Stimulated activated CD8-positive, alpha-beta memory T cell treated with anti-CD3 and anti-CD28 coated beads, Interleukin-7, amount 100 ng/mL, for 1 hour (primary cell): ENCODE measurements at regions not wholly inside any gene's neighbourhood (a gene's known extent, or its start where the extent isn't known, plus 50 kb on each side); places are given as distances from the start of the nearest gene placed in this dataset.

Experiments used
- DNase-seq, 2 donors: peaks; one replicate each; pipeline ENCODE4 v3.0.0-alpha.2; 2020; ENCODE audit warnings: low read depth in 2 of 2

DNA sequence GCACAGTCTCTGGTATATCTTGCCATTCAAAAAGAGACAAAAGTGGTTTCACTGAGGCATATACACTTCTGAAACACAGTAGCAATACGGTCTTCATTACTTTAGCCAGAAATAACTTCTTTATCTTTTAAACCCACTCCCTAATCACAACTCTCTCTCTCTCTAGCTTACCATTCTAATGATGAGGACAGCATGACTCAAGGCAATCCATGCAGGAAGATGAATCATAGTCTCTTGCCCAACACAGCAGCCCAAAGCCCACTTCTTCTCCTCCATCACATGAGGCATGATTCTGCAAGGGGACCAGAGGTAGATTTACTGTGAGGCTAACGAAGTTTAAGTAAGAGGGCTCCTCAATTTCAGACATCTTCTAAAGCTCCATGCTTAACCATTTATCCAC lies 285.0 kb upstream of the NR5A2 start:
- no peak for DNase-seq

DNA sequence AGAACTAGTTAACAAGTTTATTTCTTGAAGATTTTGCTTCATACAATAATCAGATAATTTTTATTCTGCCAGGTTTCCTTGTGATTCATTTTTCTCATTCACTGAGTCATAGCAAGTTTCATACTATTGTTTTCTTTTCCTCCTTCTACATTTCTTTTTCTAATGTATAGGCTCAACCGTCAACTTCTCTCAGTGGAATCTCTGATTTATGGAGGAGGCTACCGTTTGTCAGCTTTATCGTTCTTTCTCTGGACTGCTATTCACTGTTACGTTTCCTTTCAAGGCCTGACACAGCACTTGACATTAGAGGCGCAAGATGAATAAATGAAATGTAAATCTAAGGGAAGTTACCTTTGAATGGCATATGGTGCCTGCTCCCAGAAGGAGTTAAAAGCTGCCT lies 284.3 kb upstream of the NR5A2 start:
- no peak for DNase-seq

DNA sequence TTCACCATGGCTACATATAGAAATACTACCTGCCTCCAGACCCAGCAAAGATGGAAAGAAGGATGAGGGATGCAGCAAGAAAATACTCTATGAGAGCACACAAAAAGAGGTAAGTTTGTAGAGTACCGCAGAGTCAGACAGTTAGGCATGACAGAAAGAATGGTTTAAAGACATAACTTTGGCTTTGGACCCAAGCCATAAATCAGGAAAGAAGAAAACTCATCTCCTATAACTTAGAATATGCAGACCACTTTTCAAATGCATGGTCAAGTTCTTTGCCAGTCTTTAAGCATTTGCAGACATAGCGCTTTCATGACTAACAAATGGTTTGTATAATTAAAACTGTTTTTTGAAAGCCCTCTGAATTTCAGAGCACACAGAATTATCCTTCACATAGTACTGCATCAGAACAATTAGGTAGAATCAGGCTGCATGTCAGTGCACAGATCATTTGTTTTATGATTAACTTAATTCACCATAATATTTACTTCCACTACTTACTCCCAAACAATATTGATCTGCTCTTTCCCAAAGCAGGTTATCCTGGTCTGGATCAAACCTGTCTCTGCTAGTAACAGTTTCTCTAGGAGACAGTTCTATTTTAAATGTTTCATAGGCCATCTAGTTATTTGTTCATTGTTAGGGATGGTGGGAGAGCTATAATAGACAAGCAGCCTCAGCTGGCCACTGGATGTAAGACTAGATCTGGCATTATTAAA lies 280.7 kb upstream of the NR5A2 start:
- DNase-seq: no peak

DNA sequence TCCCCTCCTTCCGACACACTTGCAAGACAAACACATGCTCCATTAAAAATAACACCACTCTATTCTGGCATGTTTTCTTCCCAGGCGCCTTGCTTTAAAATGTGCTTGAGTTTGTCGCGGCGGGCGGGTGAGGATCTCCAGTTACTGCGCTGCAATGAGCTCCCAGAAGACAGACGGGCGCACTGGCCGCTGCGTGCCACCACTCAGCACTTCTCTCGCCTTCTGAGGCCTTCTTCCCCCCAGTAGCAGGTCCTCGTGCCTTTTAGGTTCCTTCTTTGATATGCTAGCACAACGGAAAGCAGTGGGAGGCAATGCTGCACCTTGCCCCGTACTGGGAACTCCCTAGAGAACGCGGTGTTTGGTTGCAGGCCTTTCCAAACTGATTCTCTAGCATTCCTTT lies 279.5 kb upstream of the NR5A2 start:
- DNase-seq: no peak

DNA sequence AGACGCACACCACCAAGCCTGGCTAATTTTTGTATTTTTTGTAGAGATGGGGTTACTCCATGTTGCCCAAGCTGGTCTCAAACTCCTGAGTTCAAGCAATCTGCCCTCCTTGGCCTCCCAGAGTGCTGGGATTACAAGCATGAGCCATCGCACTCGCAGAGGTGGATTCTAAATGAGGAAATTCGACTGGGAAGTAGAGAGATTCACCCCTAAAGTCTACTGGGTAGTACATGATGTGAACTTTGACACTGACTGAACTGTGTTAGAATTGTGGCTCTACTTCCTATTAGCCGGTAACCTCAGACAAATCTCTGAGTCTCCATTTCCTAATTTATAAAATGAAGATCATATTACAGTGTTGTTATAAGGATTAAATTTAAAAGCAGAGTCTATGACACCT lies 276.0 kb upstream of the NR5A2 start:
- DNase-seq: no peak

DNA sequence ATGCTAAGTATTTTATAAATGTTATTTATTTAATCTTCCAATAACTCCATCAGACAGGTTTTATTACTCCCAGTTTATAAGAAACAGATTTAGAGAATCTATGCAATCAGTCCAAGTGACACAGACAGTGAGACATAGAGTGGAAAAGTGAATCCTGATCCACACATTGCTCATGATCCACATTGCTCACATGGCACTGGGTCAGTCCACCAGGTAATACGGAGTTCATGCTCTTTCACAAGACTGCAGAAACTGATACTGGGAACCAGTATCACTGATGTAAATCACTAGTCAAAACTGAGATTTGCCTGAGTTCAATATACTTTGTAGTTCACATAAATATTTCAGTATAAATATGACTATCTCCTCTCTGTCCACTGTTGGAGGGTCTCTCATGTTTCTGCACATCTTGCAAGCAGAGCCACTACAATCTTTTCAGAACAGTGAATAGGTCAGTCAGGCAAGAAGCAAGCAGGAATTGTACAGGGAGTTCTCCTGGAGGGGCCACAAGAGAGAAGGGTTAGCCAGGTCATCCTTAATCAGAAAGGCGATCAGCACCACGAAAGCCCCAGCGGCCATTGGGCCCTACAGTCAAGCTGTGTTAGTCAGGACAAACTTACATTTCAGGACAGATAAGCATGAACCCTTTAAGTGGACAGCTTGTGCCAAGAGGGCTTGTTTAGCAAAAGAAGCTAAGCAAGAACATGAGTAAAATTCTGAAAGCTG lies 275.4 kb upstream of the NR5A2 start:
- no peak for DNase-seq

DNA sequence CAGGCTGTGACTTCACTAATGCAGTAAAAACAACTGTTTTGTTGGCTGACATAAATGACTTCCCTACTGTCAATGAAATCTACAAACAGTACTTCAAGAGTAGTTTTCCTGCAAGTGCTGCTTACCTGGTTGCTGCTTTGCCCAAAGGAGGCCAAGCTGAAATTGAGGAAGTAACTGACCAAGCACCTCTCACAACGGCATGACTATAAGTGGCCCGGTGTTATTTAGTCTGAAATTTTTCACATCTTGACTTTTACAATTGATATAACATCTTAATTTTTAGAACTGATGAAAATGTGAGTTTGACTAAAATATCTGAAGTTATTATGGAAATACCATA lies 274.9 kb upstream of the NR5A2 start:
- DNase-seq: no peak

DNA sequence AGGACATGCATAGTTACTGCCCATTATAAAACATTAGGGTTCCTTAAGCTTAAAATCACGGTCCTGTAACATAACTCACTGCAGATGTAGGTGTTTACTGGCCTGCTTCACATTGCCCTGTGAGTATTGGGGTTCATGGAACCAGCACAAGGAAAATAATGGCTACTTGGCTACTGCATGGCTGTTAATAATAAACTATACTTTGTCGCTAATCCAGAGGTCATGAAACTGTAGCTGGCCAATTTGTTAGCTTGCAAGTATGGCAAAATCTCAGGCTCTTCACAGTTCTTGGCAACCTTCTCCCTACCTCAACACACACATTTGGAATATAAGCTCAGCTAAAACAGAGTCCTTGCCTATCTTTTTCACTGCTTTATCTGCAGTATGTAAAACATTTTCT lies 274.0 kb upstream of the NR5A2 start:
- no peak for DNase-seq

DNA sequence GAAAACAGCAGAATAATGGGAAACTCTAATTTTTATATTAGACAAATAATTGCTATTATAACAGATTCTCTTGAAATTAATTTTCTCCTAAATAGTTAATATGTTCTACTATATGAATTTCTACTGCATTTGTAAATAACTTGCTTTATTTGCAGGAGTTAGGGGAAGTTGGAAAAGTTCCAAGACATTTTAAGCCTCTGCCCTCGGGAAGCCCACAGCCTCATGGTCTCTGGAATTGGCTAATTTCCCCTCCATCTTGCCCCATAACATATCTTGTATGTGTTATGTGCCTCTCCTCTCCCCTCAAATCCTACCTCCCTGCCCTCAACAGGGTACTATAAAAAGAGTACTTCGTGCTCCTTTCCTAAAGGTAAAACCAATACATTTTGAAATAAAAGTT lies 271.4 kb upstream of the NR5A2 start:
- no peak for DNase-seq

DNA sequence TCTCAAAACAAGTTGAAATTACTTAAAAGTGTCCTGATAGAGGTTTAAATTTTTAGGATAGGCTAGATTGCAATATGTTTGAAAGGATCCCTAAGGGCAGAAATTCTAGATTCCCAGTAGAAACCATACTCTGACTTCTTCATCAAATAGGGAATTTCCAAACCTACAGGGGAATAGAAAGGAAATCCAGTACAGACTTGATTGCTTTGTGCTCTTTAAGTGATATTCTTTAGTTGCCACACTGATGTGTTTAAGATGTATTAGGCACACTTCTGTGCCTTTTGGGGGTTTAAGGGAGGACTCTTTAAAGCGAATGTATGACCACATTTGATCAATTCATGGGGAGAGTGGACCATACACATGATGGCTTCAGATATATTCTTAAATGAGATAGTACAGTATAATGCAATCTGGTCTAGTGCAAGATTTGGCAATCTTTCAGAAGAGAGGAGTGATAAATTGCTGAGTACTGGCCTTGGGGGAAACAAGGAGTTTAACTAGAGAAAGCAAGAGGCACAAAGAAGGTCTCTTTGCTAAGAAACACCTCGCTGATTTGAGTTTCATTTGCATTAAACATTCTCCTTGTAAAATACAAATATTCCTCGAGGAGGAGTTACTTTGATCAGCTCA lies 268.8 kb upstream of the NR5A2 start:
- no peak for DNase-seq

DNA sequence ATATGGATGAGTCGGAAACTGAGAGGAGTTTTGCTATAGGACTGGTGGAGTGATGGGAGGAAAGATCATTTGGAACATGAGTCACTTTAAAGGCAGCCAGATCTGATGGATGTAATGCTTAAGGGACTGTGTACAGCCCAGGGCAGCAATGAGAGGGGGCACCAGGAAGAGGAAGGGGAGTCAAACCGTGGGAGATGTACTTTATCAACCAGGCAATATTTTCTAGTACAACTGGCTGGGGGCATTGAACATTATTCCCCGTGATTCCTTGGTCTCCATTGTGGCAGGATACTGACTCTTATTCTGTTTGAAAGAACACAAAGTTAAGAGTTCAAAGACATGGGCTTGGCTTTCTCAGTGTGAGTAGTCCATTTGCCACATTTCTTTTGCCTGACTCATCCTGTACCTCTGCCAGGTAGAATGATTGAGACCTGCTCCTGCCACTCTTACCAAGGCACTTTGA lies 268.2 kb upstream of the NR5A2 start:
- DNase-seq: no peak

DNA sequence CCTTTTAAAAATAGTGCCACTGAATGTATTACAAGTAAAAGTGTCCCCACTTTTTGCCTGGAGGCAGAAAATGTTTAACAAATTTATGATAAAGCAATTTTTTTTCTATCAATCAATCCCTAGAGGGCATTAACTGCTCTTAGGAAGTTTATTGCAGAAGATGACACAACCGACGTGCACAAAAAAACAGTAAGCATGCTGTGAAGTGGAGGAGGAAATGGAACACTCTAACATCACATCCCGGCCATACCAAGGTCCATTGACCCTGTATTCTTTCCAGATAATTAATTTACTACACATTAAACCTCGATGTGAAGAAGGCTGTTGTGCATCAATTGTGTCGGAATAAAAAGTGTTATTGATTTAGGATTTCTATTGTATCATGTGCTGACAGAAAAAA lies 264.9 kb upstream of the NR5A2 start:
- DNase-seq: no peak

DNA sequence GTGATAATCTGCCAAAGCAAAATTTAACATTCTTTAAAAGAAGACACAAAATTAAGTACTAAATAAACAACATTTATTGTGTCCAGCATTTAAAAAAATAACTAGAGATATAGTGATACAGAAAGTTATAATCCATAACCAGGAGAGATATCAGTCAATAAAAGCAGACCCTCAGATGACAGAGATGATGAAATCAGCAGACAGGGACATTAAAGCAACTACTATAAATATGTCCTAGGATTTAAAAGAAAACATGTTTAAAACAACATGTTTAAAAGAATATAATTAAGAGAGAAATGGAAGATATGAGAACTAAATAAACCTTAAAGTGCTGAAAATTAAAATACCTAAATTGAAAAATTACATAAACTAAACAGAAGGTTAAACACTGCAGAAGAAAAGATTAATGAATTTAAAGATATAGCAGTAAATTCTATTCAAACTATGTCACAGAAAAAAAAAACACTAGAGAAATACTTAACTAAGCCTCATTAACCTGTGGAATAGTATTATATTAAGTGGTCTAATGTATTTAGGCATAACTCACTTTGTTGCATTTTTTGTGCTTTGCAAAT lies 261.2 kb upstream of the NR5A2 start:
- no peak for DNase-seq

DNA sequence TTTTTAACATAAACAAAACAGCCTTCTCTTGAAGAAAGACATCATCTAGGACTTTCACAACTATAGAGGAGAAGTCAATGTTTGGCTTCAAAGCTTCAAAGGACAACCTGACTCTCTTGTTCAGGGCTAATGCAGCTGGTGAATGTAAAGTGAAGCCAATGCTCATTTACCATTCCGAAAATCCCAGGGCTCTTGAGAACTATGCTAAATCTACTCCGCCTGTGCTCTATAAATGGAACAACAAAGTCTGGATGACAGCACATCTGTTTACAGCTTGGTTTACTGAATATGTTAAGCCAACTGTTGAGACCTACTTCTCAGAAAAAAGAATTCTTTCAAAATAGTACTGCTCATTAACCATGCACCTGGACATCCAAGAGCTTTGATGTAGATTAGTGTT lies 259.8 kb upstream of the NR5A2 start:
- no peak for DNase-seq

DNA sequence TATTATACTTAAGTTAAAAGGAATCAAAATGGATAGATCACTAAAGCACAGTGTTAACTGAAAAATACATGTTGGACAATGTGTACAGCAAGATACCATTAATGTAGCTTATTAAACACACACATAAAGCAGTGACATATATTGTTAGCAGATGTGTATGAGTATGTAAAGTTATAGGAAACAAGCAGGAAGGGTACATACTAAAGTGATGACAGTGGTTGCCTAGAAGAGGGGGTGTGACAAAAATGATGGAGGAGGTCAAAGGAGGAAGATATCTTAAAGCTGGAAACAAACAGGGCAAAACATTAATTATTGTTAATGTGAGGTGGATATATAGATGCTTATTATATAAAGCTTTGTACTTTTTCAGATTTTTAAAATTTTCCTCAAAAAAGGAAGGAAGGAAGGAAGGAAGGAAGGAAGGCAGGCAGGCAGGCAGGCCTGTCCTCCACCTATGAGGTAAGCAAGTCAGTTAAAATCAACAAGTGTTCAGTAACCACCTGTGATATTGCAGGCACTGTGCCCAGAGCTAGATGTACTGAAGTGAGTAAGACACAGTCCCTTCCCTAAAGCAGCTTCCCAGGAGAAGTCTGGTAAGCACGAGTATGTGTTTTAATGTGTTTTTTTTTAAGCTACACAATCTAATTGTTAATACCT lies 252.9 kb upstream of the NR5A2 start:
- DNase-seq: no peak

DNA sequence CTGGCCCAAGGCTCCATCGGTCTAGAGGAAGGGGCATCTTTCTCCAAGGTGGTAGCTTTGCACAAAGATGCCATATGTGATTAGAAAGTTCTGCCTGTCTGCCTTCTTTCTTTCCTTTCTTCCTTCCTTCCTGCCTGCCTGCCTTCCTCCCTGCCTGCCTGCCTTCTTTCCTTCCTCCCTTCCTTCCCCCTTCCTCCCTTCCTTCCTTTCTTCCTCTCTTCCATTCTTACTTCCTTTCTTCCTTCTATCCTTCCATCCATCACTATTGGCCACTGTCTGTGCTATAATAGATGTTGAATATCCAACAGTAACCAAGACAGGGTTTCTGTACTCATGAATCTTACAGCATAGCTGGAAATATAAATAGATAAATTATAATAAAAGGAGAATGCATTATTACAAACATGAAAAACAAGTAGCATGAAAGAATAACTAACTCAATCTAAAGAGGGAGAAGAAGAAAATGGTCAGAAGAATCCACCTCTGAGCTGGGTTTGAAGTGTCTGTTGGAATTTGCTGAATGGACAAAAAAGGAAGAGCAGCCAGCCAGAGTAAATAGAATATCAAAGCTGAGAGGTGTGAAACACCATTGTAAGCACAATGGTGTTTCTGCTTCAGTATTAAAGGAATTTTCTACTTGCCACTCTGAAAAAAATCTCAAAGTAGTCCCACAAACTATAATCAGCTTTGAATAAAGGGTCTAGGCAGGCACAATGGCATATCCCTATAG lies 250.6 kb upstream of the NR5A2 start:
- DNase-seq: no peak

DNA sequence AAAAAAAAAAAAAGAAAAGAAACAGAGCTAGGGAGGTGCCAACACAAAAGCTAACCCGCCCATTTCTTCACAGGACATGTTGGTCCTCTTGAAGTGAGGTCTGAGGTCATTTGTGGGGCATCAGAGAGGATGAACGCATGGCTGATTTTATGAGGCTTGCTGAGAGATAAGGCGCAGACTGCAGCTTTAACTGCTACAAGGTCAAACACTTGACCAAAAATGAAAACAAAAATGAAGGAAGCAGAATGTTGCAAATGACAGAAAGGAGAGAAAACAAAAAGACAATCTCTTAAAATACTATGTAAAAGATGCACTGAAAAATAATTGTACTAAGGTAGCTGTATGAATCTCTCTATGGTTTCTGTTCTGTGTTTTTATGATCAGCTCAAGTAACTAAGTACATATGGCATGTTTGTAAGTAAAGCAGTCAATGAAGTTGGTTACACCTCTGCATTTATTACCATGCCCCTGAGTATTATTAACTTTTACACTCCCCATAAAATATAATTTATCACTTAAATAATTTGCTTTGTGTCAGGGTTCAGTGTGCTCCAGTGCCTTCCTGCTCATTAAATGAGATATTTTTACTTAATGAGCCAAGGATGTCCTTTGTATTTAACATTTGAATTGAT lies 249.1 kb upstream of the NR5A2 start:
- DNase-seq: no peak

DNA sequence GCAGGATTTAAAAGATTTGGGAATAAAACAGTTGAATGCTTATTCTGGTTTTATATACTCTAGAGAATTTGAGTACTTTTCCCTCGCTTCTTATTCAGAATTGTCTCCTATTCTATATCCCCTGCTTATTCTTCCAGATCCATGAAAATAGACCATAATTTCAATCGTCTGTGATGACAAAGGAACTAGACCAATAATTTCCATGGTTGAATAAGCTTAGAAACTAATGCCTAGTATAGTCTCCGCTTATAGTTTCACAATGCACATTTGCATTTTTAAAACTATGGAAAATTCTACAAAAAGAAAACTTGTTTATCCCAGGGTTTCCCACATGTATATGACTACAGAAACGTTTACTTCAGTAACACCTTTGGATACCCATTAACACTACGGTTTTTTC lies 247.4 kb upstream of the NR5A2 start:
- DNase-seq: no peak

DNA sequence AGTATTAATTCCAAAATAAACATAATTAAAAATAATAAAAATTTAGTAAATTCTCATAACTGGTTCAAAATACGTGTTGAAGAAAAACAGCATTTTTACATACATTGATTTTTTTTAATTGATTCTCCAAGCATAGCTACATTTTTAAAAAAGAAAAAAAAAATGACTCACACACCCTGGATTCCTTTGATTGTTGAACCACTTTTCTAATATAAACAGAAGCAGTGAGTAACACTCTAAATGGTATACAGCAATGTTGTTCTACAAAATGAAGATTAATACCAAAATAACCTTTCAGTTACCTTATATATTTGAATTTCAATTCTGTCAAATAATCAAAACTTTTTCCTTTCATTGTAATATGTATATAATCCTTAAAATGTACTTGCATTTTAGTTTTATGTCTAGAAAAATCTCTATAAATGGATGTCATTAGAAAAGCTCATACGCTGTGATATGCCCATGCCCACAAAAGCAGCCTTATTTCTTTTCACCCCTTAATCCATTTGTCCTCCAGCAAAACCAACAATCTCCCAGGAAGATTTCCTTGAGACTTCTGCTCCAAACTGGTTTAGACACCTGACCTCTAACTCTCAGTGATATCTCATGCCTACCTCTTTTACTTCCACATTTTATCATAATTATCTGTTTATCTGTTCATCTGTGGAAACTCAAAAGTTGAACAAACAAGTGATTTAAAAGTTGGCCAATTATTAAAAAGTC lies 246.4 kb upstream of the NR5A2 start:
- DNase-seq: no peak

DNA sequence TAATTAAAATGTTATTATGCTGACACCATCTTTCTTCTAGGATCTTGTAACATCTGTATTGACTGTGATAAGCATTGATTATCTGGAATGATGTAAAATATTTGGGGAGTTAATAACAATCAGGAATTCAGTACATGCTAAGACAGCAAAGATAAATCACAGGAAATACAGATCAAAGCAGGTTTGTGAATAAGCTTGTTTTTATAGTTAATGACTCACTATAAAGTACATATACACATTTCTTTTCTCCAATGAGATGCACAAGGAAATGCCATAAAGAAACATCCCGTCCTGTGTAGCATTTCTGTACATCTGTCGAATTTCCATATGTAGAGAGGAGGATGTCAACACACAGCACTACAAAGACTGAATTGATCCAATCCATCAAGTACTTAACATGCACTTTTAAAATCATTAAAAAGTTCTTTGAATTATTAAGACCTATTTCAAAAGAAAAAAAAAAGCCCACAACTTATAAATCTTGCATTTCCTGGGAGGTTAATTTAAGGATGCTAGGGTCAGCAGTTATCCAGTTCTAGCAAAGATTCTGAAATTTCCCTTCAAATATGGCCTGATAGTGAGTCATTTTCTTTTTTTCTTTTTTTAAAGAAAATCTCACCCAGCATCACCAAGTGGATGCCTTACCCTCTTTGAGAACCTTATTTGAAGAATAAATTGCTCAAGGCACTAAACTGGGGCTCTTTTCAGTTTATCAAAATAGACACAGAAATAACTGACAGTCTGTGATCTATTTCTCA lies 243.2 kb upstream of the NR5A2 start:
- no peak for DNase-seq
